Ascending aorta (tissue), 2 donors: ENCODE measurements at regions not wholly inside any gene's neighbourhood (a gene's known extent, or its start where the extent isn't known, plus 50 kb on each side); places are given as distances from the start of the nearest gene placed in this dataset.

ENCODE experiments used
- DNase-seq, 2 donors: peaks; one replicate each; pipeline ENCODE4 v3.0.0-alpha.2; 2019; ENCODE audit warnings: low spot score in 2 of 2
- H3K27ac ChIP-seq, 2 donors: fragments of 200-600 bp; sonication (generic); one replicate each; pipeline ENCODE4 v1.5.1; 2016 to 2017; ENCODE audit warnings: mild to moderate bottlenecking in 1 of 2
- H3K27me3 ChIP-seq: fragments of 200-600 bp; sonication (generic); one replicate; pipeline ENCODE4 v1.5.1; 2017
- H3K36me3 ChIP-seq, 2 donors: fragments of 200-600 bp; sonication (generic); one replicate each; pipeline ENCODE4 v1.5.1; 2016
- H3K4me1 ChIP-seq, 2 donors: fragments of 200-600 bp; sonication (generic); one replicate each; pipeline ENCODE4 v1.5.1; 2016 to 2017; ENCODE audit warnings: mild to moderate bottlenecking in 1 of 2
- H3K4me3 ChIP-seq, 2 donors: fragments of 200-600 bp; sonication (generic); one replicate each; pipeline ENCODE4 v1.5.1; 2016 to 2017; ENCODE audit warnings: mild to moderate bottlenecking in 1 of 2
- H3K9me3 ChIP-seq, 2 donors: fragments of 200-600 bp; sonication (generic); one replicate each; pipeline ENCODE4 v1.5.1; 2016
- intact Hi-C: fragments of 100-400 bp; cut with DNase I; formaldehyde crosslinking; loops from one replicate; pipeline ENCODE4 v1.15.1; 2023
- TF ChIP-seq, protein P1 (sequence below), 3 experiments: fragments of 200-600 bp in 2 of 3; fragments of 450-650 bp in 1 of 3; sonication (generic) in 2 of 3; IDR thresholded peaks; one replicate each; pipeline ENCODE4 v1.5.1; 2016 to 2019; ENCODE audit warnings: antibody characterized with exemption in 3 of 3, mild to moderate bottlenecking in 1 of 3, moderate library complexity in 1 of 3

DNA sequence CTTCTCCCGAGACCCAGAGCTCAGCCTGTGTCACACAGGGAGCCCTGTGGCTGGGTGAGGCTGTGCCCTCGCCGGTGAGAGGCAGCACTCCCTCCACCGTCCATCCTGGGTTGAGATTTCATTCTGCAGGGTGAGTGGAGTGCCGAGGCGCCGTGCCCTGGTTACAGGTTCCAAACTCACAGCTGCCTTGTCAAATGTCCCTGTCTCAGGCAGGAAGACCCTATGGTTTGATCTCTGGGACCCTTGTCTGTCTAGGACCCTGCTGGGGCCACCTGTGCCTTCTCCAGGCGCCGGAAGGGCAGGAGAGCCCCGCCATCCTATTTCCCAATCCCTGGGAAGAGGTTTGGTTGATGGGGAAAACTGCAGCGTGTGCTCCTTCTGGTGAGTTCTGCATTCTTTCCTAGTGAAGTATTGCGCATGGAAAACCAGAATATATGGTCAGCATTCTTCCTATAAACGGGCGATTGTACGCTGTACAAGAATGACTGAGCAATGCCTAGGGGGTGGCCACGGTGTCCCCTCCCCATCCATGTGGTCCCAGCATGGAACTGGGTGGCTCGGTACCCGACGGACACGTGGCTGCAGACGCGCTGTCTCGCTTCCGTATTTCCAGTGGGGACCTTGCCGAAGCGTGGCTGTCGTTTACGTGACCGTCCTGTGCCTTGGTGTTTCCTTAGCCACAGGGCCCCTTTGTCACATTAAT, 95.9 kb upstream of the COL5A1 start:
- DNase-seq = no peak
- intact Hi-C loops = loop anchor here (2.0 to 5.0 kb wide), 2 partner anchors 88 to 95 kb away; partner anchors contain the start of gene COL5A1
- Histone ChIP-seq H3K4me1 (peaks cover 4 to 7% of the 10 kb centered on the region in 2 donors), H3K4me3 (peak overlapping the region in 1 of 2 donors; percentile 57), H3K9me3 (no peaks in the 10 kb centered on the region), H3K36me3 (no peaks in the 10 kb centered on the region), H3K27ac (peak overlapping the region; percentile 59 to 81), H3K27me3 (no peaks in the 10 kb centered on the region)
- TF ChIP-seq, protein P1, sequence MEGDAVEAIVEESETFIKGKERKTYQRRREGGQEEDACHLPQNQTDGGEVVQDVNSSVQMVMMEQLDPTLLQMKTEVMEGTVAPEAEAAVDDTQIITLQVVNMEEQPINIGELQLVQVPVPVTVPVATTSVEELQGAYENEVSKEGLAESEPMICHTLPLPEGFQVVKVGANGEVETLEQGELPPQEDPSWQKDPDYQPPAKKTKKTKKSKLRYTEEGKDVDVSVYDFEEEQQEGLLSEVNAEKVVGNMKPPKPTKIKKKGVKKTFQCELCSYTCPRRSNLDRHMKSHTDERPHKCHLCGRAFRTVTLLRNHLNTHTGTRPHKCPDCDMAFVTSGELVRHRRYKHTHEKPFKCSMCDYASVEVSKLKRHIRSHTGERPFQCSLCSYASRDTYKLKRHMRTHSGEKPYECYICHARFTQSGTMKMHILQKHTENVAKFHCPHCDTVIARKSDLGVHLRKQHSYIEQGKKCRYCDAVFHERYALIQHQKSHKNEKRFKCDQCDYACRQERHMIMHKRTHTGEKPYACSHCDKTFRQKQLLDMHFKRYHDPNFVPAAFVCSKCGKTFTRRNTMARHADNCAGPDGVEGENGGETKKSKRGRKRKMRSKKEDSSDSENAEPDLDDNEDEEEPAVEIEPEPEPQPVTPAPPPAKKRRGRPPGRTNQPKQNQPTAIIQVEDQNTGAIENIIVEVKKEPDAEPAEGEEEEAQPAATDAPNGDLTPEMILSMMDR (IDR thresholded peaks at IDR 0.05) = no peak

DNA sequence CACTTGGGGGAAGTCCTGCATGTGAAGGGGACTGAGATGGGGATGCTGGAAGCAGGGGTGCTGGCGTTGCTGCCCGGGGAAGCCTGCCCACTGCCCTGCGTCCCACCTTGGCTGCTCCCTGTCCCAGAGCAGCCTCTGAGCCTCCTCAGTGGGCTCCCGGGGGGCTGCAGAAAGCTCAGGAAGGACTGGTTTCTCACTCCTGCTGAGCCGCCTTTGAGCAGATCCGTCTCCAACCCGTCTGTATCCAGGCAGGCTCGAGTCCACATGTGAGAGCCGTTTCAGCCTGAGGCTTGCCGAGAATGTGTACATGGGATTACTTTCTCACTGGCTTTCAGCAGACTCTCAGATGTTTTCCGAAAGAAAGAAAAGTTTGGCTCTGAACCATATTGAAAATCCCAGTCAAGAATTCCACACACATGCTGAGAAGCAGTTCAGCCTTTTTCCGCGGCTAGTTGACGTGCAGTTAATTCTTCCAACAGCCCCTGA, 95.3 kb upstream of the COL5A1 start:
- H3K9me3 ChIP-seq = no peaks in the 10 kb centered on the region
- intact Hi-C loops = loop anchor here (5.0 kb wide), 1 partner anchor 89 kb away; no protein-coding TSS in a partner anchor
- peak overlapping the region in 1 of 2 donors; percentile 57 for H3K4me3 ChIP-seq
- no peaks in the 10 kb centered on the region for H3K27me3 ChIP-seq
- peaks cover 6 to 11% of the 10 kb centered on the region in 2 donors for H3K4me1 ChIP-seq
- TF ChIP-seq, protein P1 (IDR thresholded peaks at IDR 0.05) = no peak
- DNase-seq = no peak
- no peaks in the 10 kb centered on the region for H3K36me3 ChIP-seq
- H3K27ac ChIP-seq = peak overlapping the region; percentile 59 to 81

DNA sequence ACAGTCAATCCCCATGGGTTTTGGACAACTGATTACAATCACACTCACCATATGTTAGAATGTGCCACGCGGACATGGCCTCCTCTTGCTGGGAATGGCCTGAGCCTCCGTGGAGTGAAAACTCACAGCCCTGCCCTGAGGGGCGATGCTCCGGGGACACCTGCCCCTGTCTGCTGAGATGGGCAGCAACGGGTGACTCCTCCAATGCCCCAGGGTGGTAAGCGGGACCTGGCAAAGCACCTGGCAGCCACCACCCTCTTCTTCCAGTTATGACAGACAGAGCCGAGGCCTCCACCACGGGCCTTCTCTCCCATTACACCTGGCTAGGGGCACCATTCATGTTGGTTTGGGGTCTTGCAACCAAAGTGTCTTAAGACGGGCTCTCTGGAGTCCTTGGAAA, 94.9 kb upstream of the COL5A1 start:
- H3K9me3 ChIP-seq = no peaks in the 10 kb centered on the region
- no peaks in the 10 kb centered on the region for H3K36me3 ChIP-seq
- H3K27me3 ChIP-seq = no peaks in the 10 kb centered on the region
- H3K27ac ChIP-seq = peak overlapping the region; percentile 59 to 81
- H3K4me1 ChIP-seq = peaks cover 8 to 16% of the 10 kb centered on the region in 2 donors
- DNase-seq = no peak
- peak overlapping the region in 1 of 2 donors; percentile 57 for H3K4me3 ChIP-seq
- TF ChIP-seq, protein P1 (IDR thresholded peaks at IDR 0.05) = no peak
- intact Hi-C loops = loop anchor here (5.0 kb wide), 1 partner anchor 89 kb away; no protein-coding TSS in a partner anchor

DNA sequence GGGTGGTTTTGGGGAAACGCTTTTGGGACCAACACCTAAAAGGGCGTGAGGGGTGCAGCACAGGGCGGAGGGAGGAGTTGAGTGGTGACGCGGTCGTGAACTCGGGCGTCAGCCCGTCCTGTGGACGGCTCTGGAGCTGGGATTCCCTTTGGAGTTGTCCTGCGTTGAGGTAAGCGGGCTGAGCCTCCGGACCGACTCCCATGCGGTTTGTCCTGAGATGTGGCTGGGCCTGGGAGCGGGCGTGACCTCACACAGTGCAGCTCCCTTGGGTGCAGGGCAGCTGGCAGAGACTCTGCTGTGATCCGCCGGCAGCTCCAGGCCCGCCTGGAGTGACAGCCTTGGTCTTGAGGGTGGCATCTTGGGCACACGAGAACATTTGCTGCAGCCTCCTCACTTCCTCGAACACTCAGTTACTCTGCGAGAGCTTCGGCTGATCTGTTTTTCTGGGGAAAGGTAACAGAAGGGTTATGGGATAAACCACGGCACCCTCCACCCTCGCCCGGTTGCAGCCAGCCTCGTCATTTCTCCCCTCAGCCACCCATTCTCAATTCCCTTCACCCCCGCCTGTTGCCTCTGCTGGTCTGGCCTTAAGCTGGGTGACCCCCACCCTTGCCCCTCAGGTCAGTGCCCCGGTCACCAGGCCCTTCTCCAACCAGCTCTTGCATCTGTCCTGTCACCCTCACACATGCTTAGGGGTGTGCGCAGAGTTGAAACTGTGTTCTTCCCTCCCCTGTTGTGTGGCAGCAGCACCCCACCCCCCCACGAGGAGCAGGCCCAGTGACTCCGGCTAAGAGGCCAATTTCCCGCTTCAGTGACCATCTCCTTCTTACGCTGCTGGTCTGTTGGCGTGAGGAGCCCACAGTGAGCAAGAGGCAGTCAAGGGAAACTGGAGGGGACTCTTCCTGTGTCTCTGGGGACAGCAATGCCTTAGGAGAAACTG, 94.2 kb upstream of the COL5A1 start:
- Histone ChIP-seq H3K36me3 (no peaks in the 10 kb centered on the region), H3K27ac (no peak overlapping the region), H3K9me3 (no peaks in the 10 kb centered on the region), H3K27me3 (no peaks in the 10 kb centered on the region), H3K4me1 (peaks cover 11 to 22% of the 10 kb centered on the region in 2 donors), H3K4me3 (no peak overlapping the region)
- no peak for DNase-seq
- intact Hi-C loops = loop anchor here (5.0 kb wide), 1 partner anchor 90 kb away; no protein-coding TSS in a partner anchor
- TF ChIP-seq, protein P1 (IDR thresholded peaks at IDR 0.05) = no peak

DNA sequence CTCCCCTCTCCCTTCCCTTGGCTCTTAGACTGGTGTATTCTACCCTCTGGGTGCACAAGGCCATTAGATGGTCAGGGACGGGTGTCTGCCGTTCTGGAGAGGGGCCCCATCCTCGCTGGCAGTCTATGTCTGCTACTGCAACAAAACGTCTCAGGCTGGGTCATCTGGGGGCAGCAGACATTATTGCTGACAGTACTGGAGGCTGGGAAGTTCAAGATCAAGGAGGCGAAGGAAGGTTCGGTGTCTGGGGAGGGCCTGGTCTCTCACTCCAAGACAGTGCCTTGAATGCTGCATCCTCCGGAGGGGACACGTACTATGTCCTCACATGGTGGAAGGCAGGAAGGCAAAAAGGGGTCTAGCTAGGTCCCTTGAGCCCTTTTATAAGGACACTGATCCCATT, 93.4 kb upstream of the COL5A1 start:
- Histone ChIP-seq H3K36me3 (no peaks in the 10 kb centered on the region), H3K27ac (no peak overlapping the region), H3K27me3 (no peaks in the 10 kb centered on the region), H3K4me3 (no peak overlapping the region), H3K9me3 (no peaks in the 10 kb centered on the region), H3K4me1 (peaks cover 11 to 29% of the 10 kb centered on the region in 2 donors)
- TF ChIP-seq, protein P1 (IDR thresholded peaks at IDR 0.05) = no peak
- no peak for DNase-seq
- intact Hi-C loops = loop anchor here (5.0 kb wide), 1 partner anchor 91 kb away; no protein-coding TSS in a partner anchor
